ENCODE measurements at regions not wholly inside any gene's neighbourhood (a gene's known extent, or its start where the extent isn't known, plus 50 kb on each side); places are given as distances from the start of the nearest gene placed in this dataset.

DNA sequence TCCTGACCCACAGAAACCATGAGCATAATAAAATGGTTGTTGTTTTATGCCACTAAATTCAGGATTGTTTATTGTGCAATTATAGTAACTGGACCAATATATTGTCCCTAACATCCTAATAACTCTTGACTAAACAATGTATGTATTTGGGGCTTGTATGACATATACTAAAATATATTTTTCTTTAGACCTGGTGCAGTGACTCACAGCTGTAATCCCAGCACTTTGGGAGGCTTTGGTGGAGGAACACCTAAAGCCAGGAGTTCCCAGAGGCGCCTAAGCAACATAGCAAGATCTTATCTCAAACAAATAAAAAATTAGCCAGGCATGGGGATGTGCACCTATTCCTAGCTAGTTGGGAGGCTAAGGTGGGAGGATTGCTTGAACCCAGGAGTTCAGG is 180.4 kb downstream of the SUCNR1 start:
- no peak for DNase-seq (ENCODE audit: low read depth in 2 of 2)

DNA sequence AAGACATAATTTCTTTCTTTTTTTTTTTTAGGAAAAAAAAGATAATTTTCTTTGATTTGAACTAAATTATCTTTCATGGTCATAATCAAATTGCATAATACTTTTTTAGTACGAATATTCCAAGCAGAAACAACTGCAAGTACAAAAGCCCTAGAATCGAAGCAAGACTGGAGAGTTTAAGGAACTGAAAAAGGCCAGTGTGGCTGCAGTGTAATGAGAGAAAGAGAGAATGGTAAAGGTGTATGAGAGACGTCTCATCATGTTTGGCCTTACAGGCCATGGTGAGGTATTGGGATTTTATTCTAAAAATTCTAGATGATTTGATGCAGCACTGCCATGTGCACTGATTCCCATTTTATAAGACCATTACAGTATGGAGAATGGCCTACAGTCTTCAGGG is 180.9 kb downstream of the SUCNR1 start:
- DNase-seq (ENCODE audit: low read depth in 2 of 2): no peak

DNA sequence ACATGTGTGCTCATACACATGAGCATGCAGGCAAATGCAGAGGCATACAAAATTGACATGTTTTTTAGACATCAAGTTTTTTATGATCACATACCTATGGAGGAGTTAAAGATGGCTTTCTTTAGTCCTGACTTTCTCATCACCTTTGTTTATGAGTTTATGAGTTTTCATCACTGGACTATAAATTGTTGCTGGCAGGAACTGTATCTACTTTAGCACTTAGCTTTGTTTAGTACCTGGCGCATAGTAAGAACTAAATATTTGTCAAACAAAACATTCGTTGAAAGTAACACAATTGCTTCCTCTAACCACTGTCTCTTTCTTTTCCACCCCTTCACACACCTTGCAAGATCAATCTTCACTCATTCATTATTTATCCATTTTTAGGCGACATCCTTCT is 182.6 kb downstream of the SUCNR1 start:
- DNase-seq (ENCODE audit: low read depth in 2 of 2): no peak

DNA sequence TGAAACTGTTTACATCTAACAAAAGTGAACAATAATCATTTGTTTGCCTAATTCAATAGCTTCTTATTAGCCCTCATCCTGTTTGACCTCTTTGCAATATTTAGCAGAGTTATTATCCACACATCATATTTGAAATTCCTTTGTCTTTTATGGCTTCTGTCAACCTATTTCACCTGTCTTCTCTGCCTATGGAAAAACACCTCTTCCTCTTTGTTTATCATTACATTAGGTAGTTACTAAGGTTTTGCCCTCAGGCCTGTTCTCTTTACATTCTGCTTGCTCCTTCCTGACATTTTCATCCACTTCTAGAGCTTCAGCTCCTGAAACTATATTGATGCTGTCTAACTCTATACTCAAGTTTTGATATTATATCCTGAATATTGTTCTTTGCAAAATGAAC is 183.0 kb downstream of the SUCNR1 start:
- no peak for DNase-seq (ENCODE audit: low read depth in 2 of 2)

DNA sequence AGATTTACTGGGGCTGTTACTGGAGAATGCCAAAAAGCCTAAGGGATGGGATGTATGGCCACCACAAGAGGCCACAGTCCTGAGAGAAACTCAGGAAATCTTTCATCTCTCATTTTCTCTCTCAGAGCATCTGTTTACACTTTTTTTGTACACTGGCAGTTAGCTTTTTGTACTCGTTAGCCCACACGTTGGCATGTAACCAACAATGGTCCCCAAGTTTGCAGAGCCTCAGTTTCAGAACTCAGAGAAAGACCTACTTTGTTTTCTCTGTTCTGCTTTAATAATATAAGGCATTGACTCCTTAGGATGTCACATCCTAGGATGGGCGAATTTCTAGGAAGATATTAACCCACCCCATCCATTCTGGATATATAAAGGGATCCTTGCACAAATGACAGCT is 183.5 kb downstream of the SUCNR1 start:
- no peak for DNase-seq (ENCODE audit: low read depth in 2 of 2)

DNA sequence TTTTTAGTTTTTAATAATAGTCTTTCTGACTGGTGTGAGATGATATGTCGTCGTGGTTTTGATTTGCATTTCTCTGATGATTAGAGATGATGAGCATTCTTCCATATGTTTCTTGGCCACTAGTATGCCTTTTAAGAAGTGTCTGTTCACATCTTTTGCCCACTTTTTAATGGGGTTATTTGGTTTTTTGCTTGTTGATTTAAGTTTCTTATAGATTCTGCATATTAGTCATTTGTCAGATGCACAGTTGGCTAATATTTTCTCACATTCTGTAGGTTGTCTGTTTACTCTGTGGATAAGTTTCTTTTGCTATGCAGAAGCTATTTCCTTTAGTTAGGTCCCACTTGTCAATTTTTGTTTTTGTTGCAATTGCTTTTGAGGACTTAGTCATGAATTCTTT is 185.4 kb downstream of the SUCNR1 start:
- no peak for DNase-seq (ENCODE audit: low read depth in 2 of 2)

DNA sequence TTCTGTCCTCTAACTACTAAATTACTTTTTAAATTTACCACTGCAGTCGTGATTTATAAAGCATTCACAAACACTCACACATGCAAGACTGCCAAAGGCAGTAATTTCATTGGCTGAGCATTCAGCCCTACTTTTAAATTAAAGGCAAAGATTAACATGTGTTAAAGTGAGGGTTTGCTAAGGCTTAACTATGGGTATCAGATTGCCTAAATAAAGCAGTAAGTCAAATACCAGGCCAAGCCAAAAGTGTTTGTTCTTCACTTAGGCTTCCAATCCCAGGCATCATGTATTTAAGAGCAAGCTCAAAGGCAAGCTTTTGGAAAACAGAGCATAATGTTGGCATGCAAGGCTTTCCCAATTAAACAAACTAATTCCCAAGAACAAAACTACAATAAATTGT is 187.3 kb downstream of the SUCNR1 start:
- no peak for DNase-seq (ENCODE audit: low read depth in 2 of 2)

DNA sequence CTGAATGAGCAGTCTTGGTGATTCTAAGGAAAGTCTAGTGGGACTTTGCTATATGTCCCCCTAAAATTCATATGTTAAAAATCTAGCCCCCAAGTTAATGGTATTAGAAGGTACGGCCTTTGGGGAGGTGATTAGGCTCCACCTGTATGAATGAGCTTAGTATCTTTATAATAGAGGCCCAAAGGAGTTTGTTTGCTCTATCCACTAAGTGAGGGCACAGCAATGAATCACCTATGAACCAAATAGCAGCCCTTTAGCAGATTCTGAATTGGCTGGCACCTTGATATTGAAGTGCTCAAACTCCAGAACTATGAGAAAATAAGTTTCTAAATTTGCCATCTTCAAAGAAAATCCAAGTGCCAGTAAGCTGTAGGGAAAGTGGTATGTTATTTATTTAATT is 187.9 kb downstream of the SUCNR1 start:
- no peak for DNase-seq (ENCODE audit: low read depth in 2 of 2)

DNA sequence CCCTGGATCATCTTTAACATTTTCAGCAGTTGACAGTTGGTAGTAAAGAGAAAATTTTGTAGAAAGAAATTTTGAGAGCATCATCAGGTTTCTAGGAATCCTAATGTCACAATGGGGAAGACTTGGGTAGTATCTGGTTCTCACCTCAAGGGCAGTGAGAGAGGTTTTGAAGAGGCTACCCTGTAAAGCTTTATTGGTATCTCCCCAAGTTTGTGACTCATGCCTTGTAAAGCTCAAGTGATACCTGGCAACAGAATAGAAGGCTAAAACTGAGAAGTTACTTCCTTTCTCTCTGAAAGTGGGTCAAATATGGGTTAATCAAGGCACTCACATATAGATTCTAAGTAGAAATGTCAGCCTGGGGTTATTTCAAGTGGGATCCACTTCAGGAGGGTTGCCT is 196.4 kb downstream of the SUCNR1 start:
- DNase-seq (ENCODE audit: low read depth in 2 of 2): no peak

DNA sequence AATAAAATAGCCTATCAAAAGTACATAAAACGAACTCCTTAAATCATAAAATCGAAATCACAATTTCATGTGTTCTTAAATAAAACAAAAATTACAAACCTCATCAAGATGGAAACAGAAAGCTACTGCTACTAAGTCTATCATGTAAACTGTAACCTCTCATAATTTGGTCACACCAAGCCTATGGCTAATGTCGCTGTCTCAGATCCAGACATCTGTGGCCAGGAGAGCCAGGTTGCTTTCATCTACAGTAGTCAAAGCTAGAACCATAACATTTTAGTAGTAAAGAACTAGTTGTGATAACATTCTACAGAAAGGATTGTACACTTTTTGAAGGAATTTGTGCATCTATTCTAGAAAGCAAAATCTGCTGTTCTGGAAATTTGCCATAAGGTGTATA is 197.4 kb upstream of the MBNL1 start:
- DNase-seq (ENCODE audit: low read depth in 2 of 2): no peak

DNA sequence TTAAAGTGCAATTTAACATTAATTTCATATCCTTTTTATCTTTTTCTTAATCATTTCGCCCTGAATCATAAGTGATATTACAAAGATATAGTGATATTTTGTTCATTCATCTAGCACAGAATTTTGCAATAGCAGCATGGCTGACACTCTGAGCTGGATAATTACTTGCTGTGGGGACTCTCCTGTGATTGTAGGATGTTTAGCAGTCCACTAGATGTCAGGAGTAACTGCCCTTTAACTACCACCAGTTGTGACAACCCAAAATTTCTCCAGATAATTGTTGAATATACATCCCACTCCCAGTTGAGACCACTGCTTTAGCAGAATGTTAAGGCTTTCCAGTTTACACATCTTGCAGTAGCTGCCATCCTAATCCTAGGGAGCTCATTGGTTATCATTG is 196.8 kb upstream of the MBNL1 start:
- no peak for DNase-seq (ENCODE audit: low read depth in 2 of 2)

DNA sequence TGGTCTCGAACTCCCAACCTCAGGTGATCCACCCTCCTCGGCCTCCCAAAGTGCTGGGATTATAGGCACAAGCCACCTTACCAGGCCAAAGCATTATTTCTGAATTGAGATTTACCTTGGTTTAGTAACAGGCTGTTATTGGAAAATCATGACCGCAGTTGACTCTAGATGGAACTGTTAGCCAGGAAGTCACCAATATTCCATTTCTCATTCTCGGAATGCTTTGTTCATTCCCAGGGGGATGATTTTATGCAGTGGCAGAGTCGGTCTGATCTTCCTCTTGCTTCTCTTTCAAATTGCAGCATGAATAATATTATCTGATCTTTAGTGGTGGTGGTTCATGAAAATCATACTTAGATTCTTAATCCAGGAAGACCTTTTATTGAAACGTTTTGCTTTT is 195.5 kb upstream of the MBNL1 start:
- DNase-seq (ENCODE audit: low read depth in 2 of 2): no peak

DNA sequence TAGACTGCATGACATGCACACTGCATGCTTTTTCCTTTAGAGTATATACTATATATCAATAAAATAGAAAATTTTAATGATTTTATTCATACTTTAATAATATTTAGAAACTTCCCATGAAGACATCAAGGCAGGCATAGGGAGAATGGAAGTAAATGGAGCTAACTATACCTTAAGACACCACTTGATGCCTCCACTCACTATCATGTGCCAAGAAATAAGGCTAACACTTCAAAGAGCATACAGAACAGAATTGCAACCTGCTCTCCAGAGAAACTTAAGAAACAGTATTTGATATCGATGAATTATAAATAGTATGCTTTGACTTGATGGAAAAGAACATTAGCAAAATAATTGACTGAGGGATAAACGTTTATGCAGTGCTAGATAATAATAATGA is 192.6 kb upstream of the MBNL1 start:
- no peak for DNase-seq (ENCODE audit: low read depth in 2 of 2)

DNA sequence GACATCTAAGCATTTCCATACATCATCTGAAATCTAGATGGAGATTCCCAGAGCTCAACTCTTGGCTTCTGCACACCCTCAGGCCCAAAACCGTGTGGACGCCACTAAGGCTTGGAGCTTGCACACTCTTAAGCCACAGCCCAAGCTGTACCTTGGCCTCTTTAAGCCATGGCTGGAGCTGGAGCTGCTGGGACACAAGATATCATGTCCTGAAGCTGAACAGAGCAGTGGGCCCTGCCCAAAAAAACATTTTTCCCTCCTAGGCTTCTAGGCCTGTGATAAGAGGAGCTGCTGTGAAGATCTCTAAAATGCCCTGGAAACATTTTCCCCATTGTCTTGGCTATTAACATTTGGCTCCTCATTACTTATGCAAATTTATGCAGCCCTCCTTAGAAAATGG is 188.7 kb upstream of the MBNL1 start:
- no peak for DNase-seq (ENCODE audit: low read depth in 2 of 2)

DNA sequence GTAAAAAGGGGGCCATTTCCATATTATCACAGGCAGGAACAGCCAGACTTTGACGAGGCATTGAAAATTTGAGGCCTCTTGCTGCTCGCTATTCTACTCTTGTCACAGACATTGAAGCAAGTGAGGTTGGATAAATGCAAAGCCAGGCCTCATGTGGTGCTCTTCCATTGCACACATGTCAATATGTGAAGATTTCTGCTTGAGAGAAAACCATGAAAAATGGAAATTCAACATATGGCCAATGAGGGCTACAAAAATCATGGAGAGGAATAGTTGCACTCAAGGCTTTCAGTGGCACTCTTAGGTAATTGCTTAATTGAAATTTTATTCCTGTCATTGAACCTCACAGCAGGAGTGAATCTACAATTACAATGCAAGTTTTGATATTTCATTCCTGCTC is 185.6 kb upstream of the MBNL1 start:
- DNase-seq (ENCODE audit: low read depth in 2 of 2): no peak

DNA sequence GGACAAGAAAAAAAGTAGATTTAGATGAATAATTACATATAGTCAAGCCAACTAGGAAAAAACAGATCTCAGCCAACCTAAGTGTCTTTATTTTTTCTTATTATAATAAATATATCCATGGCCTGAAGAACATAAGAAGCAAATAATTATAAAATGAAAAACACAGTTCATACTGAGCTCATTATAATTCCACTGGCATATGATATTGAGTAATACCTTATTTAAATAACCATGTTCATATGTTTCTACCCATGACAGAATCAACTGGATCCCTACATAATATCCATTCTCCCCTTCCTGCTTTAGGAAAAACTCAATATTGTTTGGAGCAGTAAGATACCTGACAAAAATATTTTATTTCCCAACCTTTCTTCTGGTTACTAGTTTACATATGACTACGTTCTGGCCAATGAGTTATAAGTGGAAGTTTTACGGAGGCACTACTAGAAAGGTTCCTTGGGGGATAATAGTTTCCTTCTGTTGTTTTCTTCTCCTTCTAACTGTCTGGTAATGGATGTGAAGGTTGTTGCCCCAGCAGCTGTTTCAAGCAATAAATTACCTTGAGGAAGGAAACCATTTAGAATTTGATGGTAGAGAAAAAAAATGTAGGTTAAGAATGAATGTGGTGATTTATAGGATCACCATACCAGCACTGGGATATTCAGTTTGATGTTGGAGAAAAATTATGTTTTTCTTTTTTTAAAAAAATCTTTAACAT is 184.1 kb upstream of the MBNL1 start:
- no peak for DNase-seq (ENCODE audit: low read depth in 2 of 2)

DNA sequence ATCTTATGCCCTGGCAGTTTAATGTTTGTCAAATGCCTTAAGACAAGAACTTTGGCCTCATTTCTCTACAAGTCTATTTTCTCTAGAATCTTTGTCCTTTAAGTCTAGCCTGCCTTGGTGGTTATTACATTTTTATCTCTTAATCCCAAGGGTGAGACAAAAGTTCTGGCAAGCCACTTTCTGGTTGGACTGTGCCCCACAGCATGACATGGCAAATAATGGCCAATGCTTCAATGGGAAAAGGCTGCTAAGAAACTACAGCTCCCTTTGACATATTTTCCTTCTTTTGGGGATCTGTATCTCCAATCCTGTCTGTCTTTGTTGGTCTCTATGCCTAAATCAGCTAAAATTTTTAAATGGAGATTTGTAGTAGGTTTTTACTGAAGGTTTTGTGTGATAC is 181.6 kb upstream of the MBNL1 start:
- no peak for DNase-seq (ENCODE audit: low read depth in 2 of 2)

DNA sequence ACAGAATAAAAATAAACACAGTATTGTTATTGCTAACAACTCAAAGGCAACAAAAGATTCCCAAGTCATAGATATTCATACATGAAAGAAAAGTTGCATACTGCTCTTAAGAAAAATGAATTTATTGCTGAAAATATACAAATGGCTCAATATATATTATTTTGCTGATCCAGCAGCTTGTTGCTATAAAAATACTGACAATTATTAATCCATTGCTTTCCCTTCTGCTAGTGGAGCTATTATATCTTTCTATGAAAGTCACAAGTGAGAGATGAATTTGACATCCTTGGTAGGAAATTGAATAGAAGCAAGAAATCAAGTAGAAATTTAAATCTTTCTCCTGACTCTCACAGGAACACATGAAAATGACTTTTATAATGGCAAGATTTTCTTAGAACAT is 179.2 kb upstream of the MBNL1 start:
- no peak for DNase-seq (ENCODE audit: low read depth in 2 of 2)

DNA sequence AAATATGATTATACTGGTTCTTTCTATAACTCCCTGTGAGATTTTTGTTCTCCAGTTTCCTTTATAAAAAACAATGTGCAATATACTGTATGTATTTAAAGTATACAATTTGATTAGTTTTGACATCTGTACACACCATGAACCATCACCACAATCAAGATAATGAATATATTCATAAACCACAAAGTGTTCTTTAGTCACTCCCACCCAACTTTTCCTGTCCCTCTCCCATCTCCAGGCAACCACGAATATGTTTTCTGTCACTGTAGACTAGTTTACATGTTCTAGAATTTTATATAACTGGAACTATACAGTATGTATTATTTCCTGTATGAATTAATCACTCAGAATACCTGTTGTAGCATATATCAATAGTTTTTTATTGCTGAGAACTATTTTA is 177.0 kb upstream of the MBNL1 start:
- DNase-seq (ENCODE audit: low read depth in 2 of 2): no peak

DNA sequence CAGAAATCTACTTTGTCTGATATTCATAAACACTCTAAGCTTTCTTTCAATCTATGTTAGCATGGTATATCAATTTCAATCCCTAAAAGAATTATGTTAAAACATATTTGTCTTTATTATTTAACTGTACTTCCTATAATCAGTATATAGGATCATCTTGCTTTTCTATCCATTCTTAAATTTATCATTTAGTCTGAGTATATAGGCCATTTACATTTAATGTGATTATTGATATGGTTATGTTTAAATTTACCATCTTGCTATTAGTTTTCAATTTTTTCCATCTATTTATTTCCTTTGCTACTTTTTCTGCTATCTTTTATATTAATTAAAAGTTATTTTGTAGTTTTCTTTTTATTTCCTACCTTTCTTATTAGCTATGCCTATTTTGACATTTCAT is 174.8 kb upstream of the MBNL1 start:
- no peak for DNase-seq (ENCODE audit: low read depth in 2 of 2)

DNA sequence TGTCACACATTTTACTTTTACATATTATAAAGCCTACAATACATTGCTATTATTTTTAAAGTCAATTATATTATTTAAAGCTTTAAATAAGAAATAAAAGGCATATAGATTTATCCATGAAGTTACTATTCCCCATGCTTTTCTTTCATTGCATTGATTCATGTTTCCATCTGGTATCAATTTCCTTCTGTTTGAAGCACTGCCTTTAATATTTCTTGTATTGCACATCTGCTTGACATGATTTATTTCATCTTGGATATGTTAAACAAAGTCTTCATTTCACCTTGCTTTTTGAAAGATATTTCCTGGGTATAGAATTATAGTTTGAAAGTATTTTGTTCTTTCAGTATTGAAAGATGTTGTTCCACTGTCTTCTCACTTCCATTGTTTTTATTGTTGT is 174.3 kb upstream of the MBNL1 start:
- DNase-seq (ENCODE audit: low read depth in 2 of 2): no peak

DNA sequence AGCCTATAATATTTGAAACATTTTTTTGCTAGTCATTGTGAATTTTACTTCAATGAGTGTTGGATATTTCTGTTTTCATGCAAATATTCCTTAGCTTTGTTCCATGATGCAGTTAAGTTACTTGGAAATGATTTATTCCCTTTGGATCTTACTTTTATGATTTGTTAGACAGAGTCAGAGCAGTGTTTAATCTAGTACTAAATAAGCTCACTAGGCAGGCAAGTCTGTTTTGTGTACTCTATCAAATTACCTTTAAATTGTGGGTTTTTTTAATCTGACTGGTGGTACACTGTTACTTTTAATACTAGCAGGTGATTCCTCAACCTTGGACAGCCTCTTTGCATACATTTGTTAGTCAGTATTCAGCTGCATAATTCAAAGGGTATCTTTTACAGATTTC is 173.3 kb upstream of the MBNL1 start:
- DNase-seq (ENCODE audit: low read depth in 2 of 2): no peak

DNA sequence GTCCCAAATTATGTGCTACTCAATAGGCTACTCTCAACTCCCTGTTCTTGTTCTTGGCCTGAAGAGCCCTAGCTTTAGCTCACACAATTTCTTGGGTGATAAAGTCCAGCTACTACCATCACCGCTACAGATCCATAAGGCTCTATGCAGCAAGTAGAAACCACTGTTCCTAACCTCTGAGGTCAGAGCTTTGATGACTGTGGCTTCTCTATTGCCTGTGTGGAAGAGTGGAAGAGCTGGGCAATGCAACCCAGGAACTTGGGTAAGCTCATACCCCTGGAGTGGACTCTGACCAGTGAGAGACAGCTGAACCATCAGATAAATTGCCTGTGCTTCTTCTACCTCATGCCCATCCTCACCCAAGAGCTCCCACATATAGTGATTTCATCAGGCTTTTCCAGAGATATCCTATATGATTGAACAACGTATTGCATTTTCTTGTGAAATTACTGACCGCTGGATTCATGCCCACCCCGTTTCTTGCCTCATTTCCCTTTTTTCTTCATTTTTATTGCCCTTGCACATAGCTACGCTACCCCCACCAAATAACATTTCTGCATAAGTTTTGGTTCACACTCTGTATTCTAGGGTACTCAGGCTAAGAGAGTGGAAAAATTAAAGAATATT is 172.3 kb upstream of the MBNL1 start:
- no peak for DNase-seq (ENCODE audit: low read depth in 2 of 2)

DNA sequence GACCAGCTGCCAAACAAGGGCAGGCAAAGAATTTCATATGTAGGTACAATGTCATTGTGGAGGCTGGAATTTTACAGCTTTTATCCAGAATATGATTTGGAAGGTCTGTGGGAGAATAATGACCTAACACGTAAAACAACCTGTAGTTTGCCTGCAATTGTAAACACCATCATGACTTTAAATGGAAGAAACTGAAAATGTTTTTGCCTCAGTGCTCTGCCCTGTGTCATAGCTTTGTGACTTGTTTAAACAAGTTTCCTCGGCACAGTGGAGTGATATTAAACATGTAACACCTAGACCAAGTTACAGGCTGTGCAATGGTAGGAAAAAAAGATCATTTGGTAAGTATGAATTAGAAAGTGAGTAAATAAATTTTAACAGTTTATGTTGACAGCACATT is 171.6 kb upstream of the MBNL1 start:
- DNase-seq (ENCODE audit: low read depth in 2 of 2): no peak

Measured in stimulated activated CD8-positive, alpha-beta memory T cell treated with anti-CD3 and anti-CD28 coated beads, Interleukin-7, amount 100 ng/mL, for 4 hours (primary cell).